Transverse colon (tissue), 4 donors: ENCODE measurements at regions not wholly inside any gene's neighbourhood (a gene's known extent, or its start where the extent isn't known, plus 50 kb on each side); places are given as distances from the start of the nearest gene placed in this dataset.

Source experiments
- DNase-seq: peaks from one replicate; pipeline ENCODE4 v3.0.0-alpha.2; 2019
- H3K27ac ChIP-seq, 4 donors: fragments of 200-600 bp; sonication (generic); 2 replicates each; pipeline ENCODE4 v1.5.1; 2016 to 2018; ENCODE audit warnings: inconsistent platforms in 4 of 4
- H3K27me3 ChIP-seq: fragments of 200-600 bp; sonication (generic); 2 replicates; pipeline ENCODE4 v1.5.1; 2017; ENCODE audit warnings: inconsistent platforms
- H3K36me3 ChIP-seq, 4 donors: fragments of 200-600 bp; sonication (generic); 2 replicates each; pipeline ENCODE4 v1.5.1; 2017 to 2019; ENCODE audit warnings: inconsistent platforms in 4 of 4
- H3K4me1 ChIP-seq, 4 donors: fragments of 200-600 bp; sonication (generic); 2 replicates each; pipeline ENCODE4 v1.5.1; 2017 to 2020; ENCODE audit warnings: inconsistent platforms in 4 of 4
- H3K4me3 ChIP-seq, 4 donors: fragments of 200-600 bp; sonication (generic); 1 replicate in 1 of 4; 2 replicates in 3 of 4; pipeline versions ENCODE4 v1.5.1 to v1.6.1; 2017 to 2019; ENCODE audit warnings: inconsistent platforms in 4 of 4
- H3K9me3 ChIP-seq, 2 donors: fragments of 200-600 bp; sonication (generic); 2 replicates each; pipeline ENCODE4 v1.5.1; 2017 to 2019; ENCODE audit warnings: inconsistent platforms in 2 of 2
- CTCF ChIP-seq, 5 experiments: fragments of 200-600 bp in 3 of 5; fragments of 450-650 bp in 2 of 5; sonication (generic) in 3 of 5; IDR thresholded peaks; 1 replicate in 2 of 5; 2 replicates in 3 of 5; pipeline ENCODE4 v1.5.1; 2016 to 2017; ENCODE audit warnings: antibody characterized with exemption in 5 of 5, inconsistent platforms in 3 of 5, mild to moderate bottlenecking in 2 of 5, moderate library complexity in 1 of 5
- EP300 ChIP-seq: sonication (generic); formaldehyde crosslinking; IDR thresholded peaks from one replicate; pipeline ENCODE4 v1.6.1; 2017; ENCODE audit warnings: antibody characterized with exemption, low read depth
- POLR2A ChIP-seq: fragments of 450-650 bp; IDR thresholded peaks from one replicate; pipeline ENCODE4 v1.6.1; 2016; ENCODE audit warnings: antibody characterized with exemption, mild to moderate bottlenecking, moderate library complexity
- POLR2AphosphoS5 ChIP-seq, 3 donors: sonication (generic); formaldehyde crosslinking; IDR thresholded peaks; one replicate each; pipeline ENCODE4 v1.6.1; 2016; ENCODE audit warnings: antibody characterized with exemption in 3 of 3
- WGBS, 2 donors: methylation state at CpG; one replicate each; pipeline ENCODE4 v1.1.5; 2018; ENCODE audit warnings: low coverage in 1 of 2; 5-methylcytosine and 5-hydroxymethylcytosine counted together
- in situ Hi-C, 4 donors: fragments of 200-750 bp; cut with MboI; loops; one replicate each; pipeline versions ENCODE4 v1.15.0 to v1.15.1; 2017; ENCODE audit warnings: low sequenced_read_pairs in 3 of 4, low pct_ligation_motif_present in 1 of 4, low pct_unique_long_range_greater_than_20kb in 1 of 4
- intact Hi-C: fragments of 100-400 bp; cut with DNase I; formaldehyde crosslinking; loops from one replicate; pipeline ENCODE4 v1.15.1; 2023; ENCODE audit warnings: low total_unique reads

- no peak for TF ChIP-seq CTCF (IDR thresholded peaks at IDR 0.05)
- no peak for TF ChIP-seq EP300
- no peak for TF ChIP-seq POLR2AphosphoS5 (IDR thresholded peaks at IDR 0.05)
- TF ChIP-seq POLR2A: no peak
- WGBS, 2 donors: 34 to 44% methylated on average over 6 to 13 of the region's 13 CpGs
- intact Hi-C loops: no loop called here
- Histone ChIP-seq H3K27me3 (no peaks in the 10 kb centered on the region), H3K4me1 (no peaks in the 10 kb centered on the region), H3K4me3 (no peak overlapping the region), H3K9me3 (no peaks in the 10 kb centered on the region), H3K27ac (no peak overlapping the region), H3K36me3 (no peaks in the 10 kb centered on the region)
- in situ Hi-C loops: no loop called here
- DNase-seq: no peak
Observed at GRCh38 chr17:5781236-5781927, 197.1 kb upstream of the NLRP1 start.

- 83 to 84% methylated on average over 4 of the region's 4 CpGs for WGBS, 2 donors
- DNase-seq: no peak
- no peaks in the 10 kb centered on the region for H3K4me1 ChIP-seq
- H3K4me3 ChIP-seq: no peak overlapping the region
- no peaks in the 10 kb centered on the region for H3K36me3 ChIP-seq
- intact Hi-C loops (no loop called here), in situ Hi-C loops (no loop called here)
- no peaks in the 10 kb centered on the region for H3K27me3 ChIP-seq
- no peaks in the 10 kb centered on the region for H3K9me3 ChIP-seq
- H3K27ac ChIP-seq: no peak overlapping the region
- TF ChIP-seq POLR2A (no peak), EP300 (no peak), CTCF (IDR thresholded peaks at IDR 0.05) (no peak), POLR2AphosphoS5 (IDR thresholded peaks at IDR 0.05) (no peak)
Observed at GRCh38 chr17:5783269-5783668, 199.0 kb upstream of the NLRP1 start.

GRCh38 chr17:5783851-5784250 is 199.5 kb upstream of the NLRP1 start:
- Histone ChIP-seq H3K4me3 (no peak overlapping the region), H3K27me3 (no peaks in the 10 kb centered on the region), H3K9me3 (no peaks in the 10 kb centered on the region), H3K36me3 (no peaks in the 10 kb centered on the region), H3K4me1 (no peaks in the 10 kb centered on the region), H3K27ac (no peak overlapping the region)
- intact Hi-C loops (no loop called here), in situ Hi-C loops (no loop called here)
- no peak for DNase-seq
- TF ChIP-seq POLR2AphosphoS5 (IDR thresholded peaks at IDR 0.05) (no peak), EP300 (no peak), POLR2A (no peak), CTCF (IDR thresholded peaks at IDR 0.05) (no peak)
- 95% methylated on average over 3 of the region's 3 CpGs; no CpG with 5 or more reads in 1 of the 2 donors for WGBS, 2 donors

- 72 to 75% methylated on average over 1 to 2 of the region's 2 CpGs for WGBS, 2 donors
- H3K36me3 ChIP-seq: no peaks in the 10 kb centered on the region
- H3K27me3 ChIP-seq: no peaks in the 10 kb centered on the region
- H3K4me3 ChIP-seq: no peak overlapping the region
- H3K9me3 ChIP-seq: no peaks in the 10 kb centered on the region
- no peak for DNase-seq
- in situ Hi-C loops: no loop called here
- TF ChIP-seq POLR2A: no peak
- TF ChIP-seq POLR2AphosphoS5 (IDR thresholded peaks at IDR 0.05): no peak
- no peak for TF ChIP-seq EP300
- no peak for TF ChIP-seq CTCF (IDR thresholded peaks at IDR 0.05)
- H3K27ac ChIP-seq: no peak overlapping the region
- intact Hi-C loops: no loop called here
- H3K4me1 ChIP-seq: no peaks in the 10 kb centered on the region
Observed at GRCh38 chr17:5784791-5785190, 200.5 kb upstream of the NLRP1 start.
